Ascending aorta (tissue), 2 donors: ENCODE measurements at regions not wholly inside any gene's neighbourhood (a gene's known extent, or its start where the extent isn't known, plus 50 kb on each side); places are given as distances from the start of the nearest gene placed in this dataset.

Experiments used
- DNase-seq, 2 donors: peaks; one replicate each; pipeline ENCODE4 v3.0.0-alpha.2; 2019; ENCODE audit warnings: low spot score in 2 of 2
- H3K27ac ChIP-seq, 2 donors: fragments of 200-600 bp; sonication (generic); one replicate each; pipeline ENCODE4 v1.5.1; 2016 to 2017; ENCODE audit warnings: mild to moderate bottlenecking in 1 of 2
- H3K27me3 ChIP-seq: fragments of 200-600 bp; sonication (generic); one replicate; pipeline ENCODE4 v1.5.1; 2017
- H3K36me3 ChIP-seq, 2 donors: fragments of 200-600 bp; sonication (generic); one replicate each; pipeline ENCODE4 v1.5.1; 2016
- H3K4me1 ChIP-seq, 2 donors: fragments of 200-600 bp; sonication (generic); one replicate each; pipeline ENCODE4 v1.5.1; 2016 to 2017; ENCODE audit warnings: mild to moderate bottlenecking in 1 of 2
- H3K4me3 ChIP-seq, 2 donors: fragments of 200-600 bp; sonication (generic); one replicate each; pipeline ENCODE4 v1.5.1; 2016 to 2017; ENCODE audit warnings: mild to moderate bottlenecking in 1 of 2
- H3K9me3 ChIP-seq, 2 donors: fragments of 200-600 bp; sonication (generic); one replicate each; pipeline ENCODE4 v1.5.1; 2016
- intact Hi-C: fragments of 100-400 bp; cut with DNase I; formaldehyde crosslinking; loops from one replicate; pipeline ENCODE4 v1.15.1; 2023
- TF ChIP-seq, protein P1 (sequence below), 3 experiments: fragments of 200-600 bp in 2 of 3; fragments of 450-650 bp in 1 of 3; sonication (generic) in 2 of 3; IDR thresholded peaks; one replicate each; pipeline ENCODE4 v1.5.1; 2016 to 2019; ENCODE audit warnings: antibody characterized with exemption in 3 of 3, mild to moderate bottlenecking in 1 of 3, moderate library complexity in 1 of 3

GRCh38 chr7:18341756-18342155, 153.8 kb upstream of the HDAC9 start:
- intact Hi-C loops = loop anchor here (10.0 kb wide), 1 partner anchor 377 kb away; no protein-coding TSS in a partner anchor

DNA sequence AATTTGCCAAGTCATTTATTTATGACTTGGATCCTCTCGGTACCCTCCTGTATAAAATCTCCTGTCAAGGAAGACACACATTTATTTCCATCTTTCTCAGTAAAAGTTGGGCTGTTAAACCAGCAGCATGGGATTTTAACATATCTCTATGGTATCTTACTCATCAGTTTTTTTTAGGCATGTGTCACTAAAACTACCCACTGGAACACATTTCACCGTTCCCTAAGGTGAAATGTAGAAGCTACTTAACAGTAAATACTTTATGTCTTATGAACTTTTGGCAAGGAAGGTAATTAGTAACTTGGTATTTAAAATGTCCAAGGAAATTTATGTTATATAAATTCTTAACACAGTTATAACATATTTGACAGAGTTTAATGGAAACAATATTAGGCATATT, 152.5 kb upstream of the HDAC9 start:
- DNase-seq = no peak
- no peaks in the 10 kb centered on the region for H3K27me3 ChIP-seq
- TF ChIP-seq, protein P1, sequence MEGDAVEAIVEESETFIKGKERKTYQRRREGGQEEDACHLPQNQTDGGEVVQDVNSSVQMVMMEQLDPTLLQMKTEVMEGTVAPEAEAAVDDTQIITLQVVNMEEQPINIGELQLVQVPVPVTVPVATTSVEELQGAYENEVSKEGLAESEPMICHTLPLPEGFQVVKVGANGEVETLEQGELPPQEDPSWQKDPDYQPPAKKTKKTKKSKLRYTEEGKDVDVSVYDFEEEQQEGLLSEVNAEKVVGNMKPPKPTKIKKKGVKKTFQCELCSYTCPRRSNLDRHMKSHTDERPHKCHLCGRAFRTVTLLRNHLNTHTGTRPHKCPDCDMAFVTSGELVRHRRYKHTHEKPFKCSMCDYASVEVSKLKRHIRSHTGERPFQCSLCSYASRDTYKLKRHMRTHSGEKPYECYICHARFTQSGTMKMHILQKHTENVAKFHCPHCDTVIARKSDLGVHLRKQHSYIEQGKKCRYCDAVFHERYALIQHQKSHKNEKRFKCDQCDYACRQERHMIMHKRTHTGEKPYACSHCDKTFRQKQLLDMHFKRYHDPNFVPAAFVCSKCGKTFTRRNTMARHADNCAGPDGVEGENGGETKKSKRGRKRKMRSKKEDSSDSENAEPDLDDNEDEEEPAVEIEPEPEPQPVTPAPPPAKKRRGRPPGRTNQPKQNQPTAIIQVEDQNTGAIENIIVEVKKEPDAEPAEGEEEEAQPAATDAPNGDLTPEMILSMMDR (IDR thresholded peaks at IDR 0.05) = no peak
- peaks cover 0 to 10% of the 10 kb centered on the region in 2 donors for H3K9me3 ChIP-seq
- H3K36me3 ChIP-seq = no peaks in the 10 kb centered on the region
- no peak overlapping the region for H3K4me3 ChIP-seq
- intact Hi-C loops = loop anchor here (10.0 kb wide), 1 partner anchor 378 kb away; no protein-coding TSS in a partner anchor
- H3K4me1 ChIP-seq = no peaks in the 10 kb centered on the region
- H3K27ac ChIP-seq = no peak overlapping the region

More at GRCh38 chr7:18341756-18342155, 153.8 kb upstream of the HDAC9 start:
- Histone ChIP-seq H3K9me3 (peaks cover 0 to 10% of the 10 kb centered on the region in 2 donors), H3K4me1 (no peaks in the 10 kb centered on the region), H3K27ac (no peak overlapping the region), H3K27me3 (no peaks in the 10 kb centered on the region), H3K36me3 (no peaks in the 10 kb centered on the region), H3K4me3 (no peak overlapping the region)
- TF ChIP-seq, protein P1 (IDR thresholded peaks at IDR 0.05) = no peak
- no peak for DNase-seq

DNA sequence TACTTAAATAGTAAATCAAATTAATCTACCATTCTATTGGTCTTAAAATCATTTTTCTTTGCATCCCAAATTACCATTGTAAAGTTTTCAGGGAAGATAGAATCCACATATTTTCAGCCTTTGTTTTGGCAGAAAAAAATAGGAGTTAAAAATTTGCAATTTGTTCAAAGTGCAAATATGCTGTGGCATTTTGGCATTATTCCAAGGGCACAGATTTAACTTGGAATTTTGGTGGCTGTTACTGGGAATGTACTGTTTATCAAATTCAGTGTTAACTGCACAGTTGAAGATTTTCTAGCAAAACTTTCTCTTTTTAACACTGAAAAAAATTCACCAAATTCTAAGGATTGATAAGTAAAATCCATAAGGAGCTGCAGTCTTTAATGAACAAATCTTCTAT, 151.0 kb upstream of the HDAC9 start:
- TF ChIP-seq, protein P1 (IDR thresholded peaks at IDR 0.05) = no peak
- DNase-seq = no peak
- intact Hi-C loops = loop anchor here (10.0 kb wide), 1 partner anchor 380 kb away; no protein-coding TSS in a partner anchor

DNA sequence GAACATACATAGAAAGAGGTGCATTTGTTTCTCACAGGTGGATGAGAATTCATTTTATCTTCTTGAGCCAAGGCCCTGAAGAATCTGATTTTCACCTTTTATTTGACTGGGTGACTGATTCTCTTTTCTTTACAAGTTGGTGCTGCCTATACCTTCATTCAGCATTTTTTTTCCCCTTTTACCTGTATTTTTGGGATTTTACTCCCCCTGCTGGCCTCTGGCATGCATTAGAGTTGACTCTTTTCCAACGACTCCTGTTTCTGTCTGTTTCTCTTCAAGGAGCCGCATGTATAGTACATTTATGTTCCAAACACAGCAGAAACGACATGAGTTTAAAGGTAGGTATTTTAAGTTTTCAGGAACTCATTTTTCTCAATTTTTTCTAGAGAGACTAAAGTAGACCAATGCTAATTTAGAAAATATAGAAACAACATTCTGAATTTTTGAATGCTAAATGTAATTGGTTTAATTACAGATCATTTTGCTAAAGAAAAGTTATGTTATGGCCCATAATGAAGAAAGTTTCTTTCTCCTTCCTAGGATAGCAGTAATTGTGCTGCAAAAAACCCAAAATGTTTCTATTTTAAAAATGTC, 149.8 kb upstream of the HDAC9 start:
- intact Hi-C loops = loop anchor here (5.0 to 10.0 kb wide), 4 partner anchors 283 to 663 kb away; no protein-coding TSS in a partner anchor
- peak in 1 of 2 donors; percentile 67 for DNase-seq
- Histone ChIP-seq H3K4me1 (no peaks in the 10 kb centered on the region), H3K36me3 (no peaks in the 10 kb centered on the region), H3K27ac (no peak overlapping the region), H3K4me3 (no peak overlapping the region), H3K27me3 (no peaks in the 10 kb centered on the region), H3K9me3 (peaks cover 0 to 4% of the 10 kb centered on the region in 2 donors)
- TF ChIP-seq, protein P1 (IDR thresholded peaks at IDR 0.05) = peak; percentile 55 to 86 (median 79)

More for the DNA sequence above, 151.0 kb upstream of the HDAC9 start:
- Histone ChIP-seq H3K27me3 (no peaks in the 10 kb centered on the region), H3K4me1 (no peaks in the 10 kb centered on the region), H3K9me3 (peaks cover 0 to 10% of the 10 kb centered on the region in 2 donors), H3K27ac (no peak overlapping the region), H3K36me3 (no peaks in the 10 kb centered on the region), H3K4me3 (no peak overlapping the region)

DNA sequence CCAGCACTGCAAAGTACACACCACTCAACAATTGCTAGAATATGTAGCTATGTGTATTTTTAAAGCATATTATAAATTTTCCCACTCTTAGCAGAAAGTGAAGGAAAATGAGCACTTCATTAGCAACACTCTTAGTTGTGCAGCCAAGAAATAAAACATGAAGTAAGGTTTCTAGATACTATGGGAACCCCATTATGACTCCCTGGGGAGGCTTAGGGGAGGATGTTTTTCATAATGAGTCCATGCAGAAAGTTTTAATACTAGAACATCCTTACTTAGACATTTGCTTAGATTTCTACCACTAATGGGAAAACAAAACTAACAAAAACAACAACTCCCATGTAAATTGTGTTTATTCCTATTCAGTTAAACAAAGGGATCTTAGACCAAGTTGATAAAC, 148.4 kb upstream of the HDAC9 start:
- no peak overlapping the region for H3K4me3 ChIP-seq
- H3K9me3 ChIP-seq = no peaks in the 10 kb centered on the region
- H3K27me3 ChIP-seq = no peaks in the 10 kb centered on the region
- intact Hi-C loops = loop anchor here (5.0 to 10.0 kb wide), 4 partner anchors 285 to 665 kb away; no protein-coding TSS in a partner anchor
- no peak for DNase-seq
- TF ChIP-seq, protein P1 (IDR thresholded peaks at IDR 0.05) = no peak
- no peak overlapping the region for H3K27ac ChIP-seq
- no peaks in the 10 kb centered on the region for H3K4me1 ChIP-seq
- no peaks in the 10 kb centered on the region for H3K36me3 ChIP-seq
